Epithelial cell of prostate (primary cell): ENCODE measurements at regions not wholly inside any gene's neighbourhood (a gene's known extent, or its start where the extent isn't known, plus 50 kb on each side); places are given as distances from the start of the nearest gene placed in this dataset.
"Not testable (repeated sequence)": the region's sequence is repeated elsewhere in the genome, so short reads cannot be mapped to it uniquely, and the experiment has no call there.

Experiments used
- DNase-seq: peaks from one replicate; pipeline ENCODE4 v3.0.0-alpha.2; 2011; ENCODE audit warnings: low read depth, low spot score
- H3K27ac ChIP-seq: fragments of 450-650 bp; 2 replicates; pipeline ENCODE4 v1.5.1; 2017; ENCODE audit warnings: mild to moderate bottlenecking

DNA sequence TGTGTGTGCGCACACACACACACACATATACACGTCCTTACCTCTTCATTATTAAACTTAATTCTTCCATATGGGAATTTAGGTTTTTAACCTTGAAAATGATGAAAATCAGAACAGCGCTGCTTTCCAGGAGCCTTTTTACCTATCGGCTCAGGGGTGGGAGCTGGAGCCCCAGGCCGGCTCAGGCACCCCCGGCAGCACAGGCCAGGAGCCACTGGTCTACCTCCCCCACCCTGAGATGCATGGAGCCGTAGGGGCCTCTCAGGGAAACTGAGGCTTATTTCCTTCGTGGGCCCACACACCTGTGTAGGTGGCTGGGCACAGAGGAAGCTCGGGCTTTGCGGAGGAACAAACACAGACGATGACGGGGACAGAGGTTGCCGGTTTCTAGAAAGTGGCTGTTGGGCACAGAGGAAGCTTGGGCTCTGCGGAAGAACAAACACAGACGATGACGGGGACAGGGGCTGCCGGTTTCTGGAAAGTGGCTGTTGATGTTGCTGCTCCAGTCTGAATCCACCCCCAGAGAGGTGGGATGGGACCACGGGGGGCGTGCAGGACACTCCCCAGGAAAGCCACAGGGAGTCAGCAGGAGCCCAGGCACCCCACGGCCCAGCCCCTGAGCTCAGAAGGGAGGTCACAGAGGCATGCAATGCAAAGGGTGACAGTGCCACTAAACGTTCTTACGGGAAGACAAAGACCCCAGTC is 149.4 kb downstream of the BRD1 start:
- no peak for DNase-seq
- H3K27ac ChIP-seq = no peak overlapping the region

- no peak for DNase-seq
These were observed 150.2 kb downstream of the BRD1 start for GRCh38 chr22:49677495-49677889.

DNA sequence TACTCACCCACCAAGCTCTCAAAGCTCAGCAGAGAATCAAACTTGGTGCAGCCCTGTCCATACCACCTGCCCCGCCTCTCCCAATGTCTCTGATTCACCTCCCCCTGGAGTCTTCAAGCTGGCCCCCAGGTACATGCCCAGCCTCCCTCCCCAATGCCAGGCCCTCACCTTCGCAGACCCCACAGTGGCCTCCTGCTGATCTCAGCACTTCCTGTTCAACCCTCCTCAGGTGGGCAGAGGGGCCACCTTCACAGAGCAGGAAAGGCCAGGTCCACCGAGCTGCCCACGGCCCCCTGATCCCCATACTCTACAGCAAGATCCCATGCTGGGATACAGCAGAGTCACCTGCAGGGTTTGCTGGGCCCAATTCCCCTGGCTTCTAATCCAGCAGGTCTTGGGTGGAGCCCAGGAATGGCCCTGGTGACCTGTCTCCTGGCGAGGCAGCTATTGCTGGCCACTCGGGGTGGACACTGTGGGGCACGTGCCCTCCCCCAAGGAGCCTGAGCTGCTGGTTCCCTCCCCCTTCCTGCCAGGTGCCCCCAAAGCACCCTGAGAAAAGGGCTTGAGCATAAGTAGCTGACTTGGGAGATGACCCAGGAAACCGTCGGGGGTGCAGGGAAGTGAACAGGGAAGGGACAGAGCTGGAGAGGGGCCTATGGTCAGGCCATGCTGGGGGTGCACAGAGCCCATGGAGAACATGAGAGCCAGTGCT is 150.7 kb downstream of the BRD1 start:
- DNase-seq = no peak
- no peak overlapping the region for H3K27ac ChIP-seq

More at GRCh38 chr22:49677495-49677889, 150.2 kb downstream of the BRD1 start:
- no peak overlapping the region for H3K27ac ChIP-seq

GRCh38 chr22:49676230-49676629 is 151.4 kb downstream of the BRD1 start:
- H3K27ac ChIP-seq = no peak overlapping the region
- DNase-seq = no peak

DNA sequence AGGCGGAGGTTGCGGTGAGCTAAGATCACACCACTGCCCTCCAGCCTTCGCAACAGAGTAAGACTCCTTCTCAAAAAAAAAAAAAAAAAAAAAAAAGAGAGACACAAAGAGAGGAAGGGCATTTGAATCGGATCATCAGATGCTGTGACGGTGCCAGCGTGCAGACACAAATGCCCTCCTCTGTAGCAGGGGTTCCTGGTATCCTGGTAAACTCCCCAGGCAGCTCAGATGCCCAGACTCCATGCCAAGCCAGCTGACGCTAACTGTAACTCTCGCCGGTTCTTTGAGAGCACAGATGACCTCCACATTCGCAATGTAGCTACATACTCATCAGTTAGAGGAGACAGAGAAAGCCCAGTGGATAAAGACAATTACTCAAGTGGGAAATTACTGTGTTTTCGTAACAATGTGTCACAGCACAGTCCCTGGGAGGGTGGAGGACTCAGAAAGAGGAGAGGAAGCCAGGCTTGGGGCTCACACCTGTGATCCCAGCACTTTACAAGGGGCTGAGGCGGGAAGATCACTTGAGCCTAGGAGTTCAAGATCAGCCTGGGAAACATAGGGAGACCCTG is 153.1 kb downstream of the BRD1 start:
- DNase-seq = no peak
- H3K27ac ChIP-seq = no peak overlapping the region

DNA sequence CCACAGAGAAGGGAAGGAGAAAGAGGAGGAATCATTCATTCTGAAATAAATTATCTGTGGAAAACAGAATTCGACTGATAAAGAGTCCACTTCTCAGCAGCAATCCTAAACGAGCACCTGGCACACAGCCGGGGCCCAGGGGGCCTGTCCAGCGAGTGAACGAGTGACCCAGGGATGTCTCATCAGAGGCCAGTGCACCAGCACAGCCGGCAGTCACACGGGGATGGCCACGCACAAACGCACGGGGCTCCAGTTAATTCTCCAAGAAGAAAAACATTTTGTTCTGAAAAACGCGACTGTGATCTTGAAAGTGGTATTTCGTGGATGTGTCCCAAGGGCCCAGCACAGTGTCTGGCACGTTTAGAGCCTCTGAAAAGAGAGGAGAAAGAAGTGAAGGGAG is 154.6 kb downstream of the BRD1 start:
- no peak for DNase-seq
- H3K27ac ChIP-seq = no peak overlapping the region

DNA sequence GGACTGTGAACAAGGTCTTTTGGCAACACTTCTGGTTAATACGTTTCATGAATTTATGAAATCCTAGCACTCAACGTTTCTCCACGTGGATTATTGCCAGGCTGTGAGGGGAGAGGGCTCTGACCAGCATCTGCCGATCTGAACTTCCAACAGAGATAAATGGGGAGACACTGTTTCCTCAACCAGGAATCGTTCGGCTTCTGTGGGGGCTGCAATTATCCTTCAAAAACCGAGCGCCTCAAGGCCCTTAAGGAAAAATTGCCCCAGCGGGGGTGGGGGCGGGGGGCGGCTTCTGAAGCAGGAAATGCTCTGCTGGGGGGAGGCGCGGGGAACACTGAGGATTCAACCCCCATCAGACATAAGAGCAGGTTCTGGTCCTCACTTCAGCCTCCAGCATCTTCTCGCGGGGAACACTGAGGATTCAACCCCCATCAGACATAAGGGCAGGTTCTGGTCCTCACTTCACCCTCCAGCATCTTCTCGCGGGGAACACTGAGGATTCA is 155.6 kb downstream of the BRD1 start:
- DNase-seq = no peak
- H3K27ac ChIP-seq = no peak overlapping the region

DNA sequence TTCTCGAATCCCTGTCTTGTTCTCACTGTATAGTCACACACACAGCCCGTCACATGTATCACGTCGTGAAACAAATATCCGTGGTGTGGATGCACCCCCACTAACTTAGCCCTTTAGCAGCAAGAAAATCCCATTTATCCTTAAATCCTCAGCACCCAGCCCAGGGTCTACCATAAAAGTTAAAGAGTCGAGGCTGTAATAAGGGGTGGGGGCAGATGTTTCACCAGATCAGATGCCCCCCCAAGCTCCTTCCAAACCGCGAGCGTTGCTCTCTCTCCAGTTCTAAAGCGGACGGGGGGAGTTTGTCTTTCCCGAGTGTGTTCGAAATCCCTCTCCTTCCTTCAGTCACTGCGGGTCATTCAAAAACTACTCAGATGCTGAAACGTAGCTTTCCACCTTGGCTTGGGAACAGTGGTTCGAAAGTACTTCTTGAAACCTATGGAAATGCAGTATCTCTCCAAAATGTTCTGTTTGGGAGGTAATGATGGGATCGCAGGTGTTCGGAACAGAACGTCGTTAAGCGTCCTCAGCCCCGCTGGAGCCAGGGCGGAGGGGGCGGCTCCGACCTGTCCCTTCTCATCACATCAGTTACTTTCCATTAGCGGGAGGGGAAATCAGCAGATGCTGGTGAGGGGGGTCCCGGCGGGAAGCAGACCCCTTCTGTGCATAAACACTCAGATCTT is 156.2 kb downstream of the BRD1 start:
- H3K27ac ChIP-seq = no peak overlapping the region
- DNase-seq = no peak

- DNase-seq = no peak
- no peak overlapping the region for H3K27ac ChIP-seq
These were observed 157.0 kb downstream of the BRD1 start for GRCh38 chr22:49670456-49671330.

DNA sequence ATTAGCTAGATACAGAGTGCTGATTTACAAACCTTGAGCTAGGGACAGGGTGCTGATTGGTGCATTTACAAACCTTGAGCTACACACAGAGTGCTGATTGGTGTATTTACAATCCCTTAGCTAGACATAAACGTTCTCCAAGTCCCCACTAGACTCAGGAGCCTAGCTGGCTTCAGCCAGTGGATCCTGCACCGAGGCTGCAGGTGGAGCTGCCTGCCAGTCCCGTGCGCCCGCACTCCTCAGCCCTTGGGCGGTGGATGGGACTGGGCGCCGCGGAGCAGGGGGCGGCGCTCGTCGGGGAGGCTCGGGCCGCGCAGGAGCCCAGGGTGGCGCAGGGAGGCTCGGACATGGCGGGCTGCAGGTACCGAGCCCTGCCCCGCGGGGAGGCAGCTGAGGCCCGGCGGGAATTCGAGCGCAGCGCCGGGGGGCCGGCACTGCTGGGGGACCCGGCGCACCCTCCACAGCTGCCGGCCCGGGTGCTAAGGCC is 157.7 kb downstream of the BRD1 start:
- not testable (repeated sequence) for DNase-seq, H3K27ac ChIP-seq

DNA sequence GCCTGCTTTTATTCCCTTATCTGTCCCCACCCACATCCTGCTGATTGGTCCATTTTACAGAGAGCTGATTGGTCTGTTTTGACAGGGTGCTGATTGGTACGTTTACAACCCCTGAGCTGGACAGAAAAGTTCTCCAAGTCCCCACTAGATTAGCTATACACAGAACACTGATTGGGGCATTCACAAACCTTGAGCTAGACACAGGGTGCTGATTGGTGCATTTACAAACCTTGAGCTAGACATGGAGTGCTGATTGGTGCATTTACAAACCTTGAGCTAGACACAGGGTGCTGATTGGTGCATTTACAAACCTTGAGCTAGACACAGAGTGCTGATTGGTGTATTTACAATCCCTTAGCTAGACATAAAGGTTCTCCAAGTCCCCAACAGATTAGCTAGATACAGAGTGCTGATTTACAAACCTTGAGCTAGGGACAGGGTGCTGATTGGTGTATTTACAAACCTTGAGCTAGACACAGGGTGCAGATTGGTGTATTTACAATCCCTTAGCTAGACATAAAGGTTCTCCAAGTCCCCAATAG is 158.2 kb downstream of the BRD1 start:
- not testable (repeated sequence) for DNase-seq, H3K27ac ChIP-seq

DNA sequence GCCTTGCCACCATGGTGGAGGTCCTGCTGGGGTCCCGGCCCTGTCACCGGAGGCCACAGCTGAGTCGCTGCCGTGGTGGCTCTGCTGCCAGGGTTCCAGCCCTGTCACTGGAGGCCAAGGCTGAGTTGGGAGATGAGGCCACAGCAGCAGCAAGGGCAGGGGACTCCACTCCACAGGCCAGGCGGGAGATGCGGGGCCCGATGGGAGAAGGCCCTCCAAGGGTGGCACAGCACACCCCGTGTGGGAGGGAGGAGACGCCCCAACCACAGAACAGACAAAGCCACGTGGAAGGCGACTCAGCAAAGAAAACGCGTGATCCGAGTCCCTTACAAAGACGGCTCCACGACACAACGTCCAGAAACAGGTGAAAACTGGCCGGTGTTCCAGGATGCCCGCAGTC is 159.3 kb downstream of the BRD1 start:
- no peak for DNase-seq
- H3K27ac ChIP-seq = no peak overlapping the region

DNA sequence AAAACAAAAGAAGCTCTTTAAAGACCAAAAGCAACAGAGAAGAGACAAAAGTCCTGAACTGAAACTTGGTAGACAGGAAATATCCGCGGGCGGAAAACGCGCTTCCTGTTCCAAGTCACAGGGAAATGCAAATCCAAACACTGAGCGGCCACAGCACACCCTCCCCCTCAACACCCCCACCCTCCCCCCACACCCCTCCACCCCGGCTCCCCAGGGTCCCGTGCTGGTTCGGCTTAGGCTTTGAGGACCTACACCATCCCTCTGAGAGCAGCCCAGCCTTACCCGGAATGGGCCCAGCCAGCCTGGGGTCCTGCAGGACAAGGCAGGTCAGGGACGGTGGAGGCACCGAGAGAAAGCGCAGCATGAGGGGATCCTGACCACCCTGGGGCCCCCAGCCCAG is 160.4 kb downstream of the BRD1 start:
- no peak for DNase-seq
- H3K27ac ChIP-seq = no peak overlapping the region

DNA sequence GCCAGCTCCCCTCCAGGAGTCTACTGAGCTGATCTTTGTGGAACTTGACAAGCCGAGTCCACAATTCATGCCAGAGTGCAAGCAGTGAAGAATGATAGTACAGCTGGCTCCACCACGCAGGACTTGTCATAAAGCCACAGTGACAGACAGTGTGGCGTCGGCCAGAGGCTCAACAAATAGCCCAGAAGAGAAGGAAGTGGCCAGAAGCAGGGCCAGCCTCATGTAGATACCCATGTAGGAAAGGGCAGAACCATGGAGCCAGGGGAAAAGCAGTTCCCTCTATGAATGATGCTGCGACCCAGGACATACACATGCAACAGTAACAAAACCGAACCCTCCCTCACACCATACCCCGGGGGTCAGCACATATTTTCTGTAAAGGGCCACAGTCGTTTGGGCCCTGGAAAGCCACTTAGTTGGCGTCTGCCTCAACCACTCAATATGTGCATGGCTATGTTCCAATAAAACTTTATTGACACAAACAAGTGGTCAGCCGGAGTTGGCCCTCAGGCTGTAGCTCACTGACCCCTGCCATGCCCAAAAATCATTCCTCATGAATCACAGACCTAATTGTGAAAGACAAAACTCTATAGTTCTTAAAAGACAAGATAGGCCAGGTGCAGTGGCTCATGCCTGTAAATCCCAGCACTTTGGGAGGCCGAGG is 161.4 kb downstream of the BRD1 start:
- no peak for DNase-seq

DNA sequence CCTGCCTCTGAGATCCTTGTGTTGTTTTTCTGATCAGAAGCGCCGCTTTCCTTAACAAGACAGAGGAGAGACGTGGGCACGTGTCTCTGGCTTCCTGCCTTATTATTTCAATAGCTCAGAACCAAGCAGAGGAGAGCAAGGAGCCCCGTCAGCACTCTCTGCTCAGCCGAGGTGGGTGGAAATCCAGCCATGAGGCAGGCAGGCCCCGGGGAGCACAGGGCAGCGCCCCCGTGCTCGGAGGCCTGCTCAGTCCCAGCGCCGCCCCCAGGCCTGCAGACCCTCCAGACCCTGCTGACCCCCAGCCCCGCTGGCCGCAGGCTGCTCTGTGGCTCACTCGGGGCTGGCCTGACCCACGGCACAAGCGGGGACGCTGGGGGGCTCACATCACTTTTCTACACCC is 162.8 kb downstream of the BRD1 start:
- no peak overlapping the region for H3K27ac ChIP-seq
- DNase-seq = no peak

More for the DNA sequence above, 161.4 kb downstream of the BRD1 start:
- no peak overlapping the region for H3K27ac ChIP-seq

DNA sequence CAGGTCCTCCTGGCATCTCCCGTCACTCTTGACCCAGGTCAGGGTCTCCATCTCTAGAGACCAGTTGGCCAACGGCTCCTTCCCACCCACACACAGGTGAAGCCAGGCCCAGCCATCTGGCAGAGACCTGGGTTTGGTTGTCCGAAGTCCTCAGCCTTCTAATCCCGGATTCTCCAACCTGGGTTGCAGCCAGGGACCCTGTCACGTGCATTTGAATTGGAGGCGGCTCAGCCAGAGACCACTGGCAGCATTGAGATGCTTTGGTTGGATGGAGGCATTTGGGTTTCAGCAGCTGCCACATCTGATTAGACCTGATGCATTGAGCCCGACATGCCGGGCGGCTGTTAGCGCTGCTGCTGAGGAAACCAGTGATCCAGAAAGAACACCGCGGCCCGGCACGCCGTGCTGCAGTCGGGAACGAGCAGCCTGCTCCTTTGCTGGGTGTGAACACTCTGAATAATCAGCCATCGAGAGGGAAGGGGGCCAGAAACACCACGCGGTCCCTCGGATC is 163.2 kb downstream of the BRD1 start:
- no peak overlapping the region for H3K27ac ChIP-seq
- DNase-seq = no peak

DNA sequence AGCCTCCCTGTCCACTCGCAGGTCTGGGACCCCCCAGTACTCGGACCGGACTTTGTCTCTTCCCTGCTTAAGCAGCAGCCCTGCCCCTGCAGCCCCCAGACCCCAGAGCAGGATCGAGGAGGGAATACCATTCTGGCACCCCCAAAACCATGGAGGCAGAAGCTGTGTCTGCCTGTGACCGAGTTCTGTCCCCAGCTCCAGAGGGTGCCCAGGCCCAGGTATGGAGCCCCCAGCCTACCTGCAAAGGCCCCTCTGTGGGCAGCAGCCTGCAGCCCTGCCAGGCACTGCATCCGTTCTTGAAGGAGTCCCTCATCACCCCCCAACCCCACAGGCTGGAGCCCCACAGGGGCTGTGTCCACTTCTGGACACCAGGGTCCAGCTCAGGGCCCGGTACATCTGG is 163.8 kb downstream of the BRD1 start:
- no peak overlapping the region for H3K27ac ChIP-seq
- DNase-seq = no peak

- H3K27ac ChIP-seq = no peak overlapping the region
- no peak for DNase-seq
These were observed 164.4 kb downstream of the BRD1 start for GRCh38 chr22:49663311-49663711.

DNA sequence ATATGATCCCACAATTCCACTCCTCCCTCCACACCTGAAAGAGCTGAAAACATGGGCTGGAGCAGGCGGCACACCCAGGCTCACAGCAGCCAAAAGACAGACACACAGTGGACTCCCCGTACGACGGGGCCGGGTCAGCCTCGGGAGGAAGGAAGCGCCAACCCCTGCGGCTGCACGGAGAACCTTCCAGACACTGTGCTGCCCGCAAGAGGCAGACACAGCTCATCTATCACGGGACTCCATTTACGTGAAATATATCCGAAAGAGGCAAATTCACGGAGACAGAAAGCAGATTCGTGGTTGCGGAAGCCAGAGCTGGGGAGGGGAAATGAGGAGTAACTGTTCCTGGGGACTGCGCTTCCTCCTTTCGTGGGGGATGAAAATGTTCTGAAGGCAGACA is 165.0 kb downstream of the BRD1 start:
- DNase-seq = no peak
- H3K27ac ChIP-seq = no peak overlapping the region
